Keratinocyte (primary cell): ENCODE measurements at regions not wholly inside any gene's neighbourhood (a gene's known extent, or its start where the extent isn't known, plus 50 kb on each side); places are given as distances from the start of the nearest gene placed in this dataset.

Experiments
- DNase-seq: peaks from one replicate; pipeline ENCODE4 v3.0.0-alpha.2; 2011; ENCODE audit warnings: low read depth, missing footprints, low spot score
- FAIRE-seq: peaks from 2 replicates; lab custom pipeline; 2011; peaks lifted over from hg19 to GRCh38; lab: Jason Lieb, UNC
- H2AFZ ChIP-seq: 2 replicates; pipeline ENCODE4 v1.6.0; 2012; ENCODE audit warnings: low read length, control low read depth, inconsistent platforms; ENCODE audit not compliant: control insufficient read depth
- H3K27ac ChIP-seq: 2 replicates; pipeline ENCODE4 v1.5.1; 2011; ENCODE audit warnings: low read length; ENCODE audit not compliant: control insufficient read depth, insufficient read depth
- H3K27me3 ChIP-seq: 3 replicates; pipeline ENCODE4 v1.6.0; 2011; ENCODE audit warnings: low read length; ENCODE audit not compliant: control insufficient read depth, insufficient read depth; ENCODE audit errors: extremely low read depth
- H3K36me3 ChIP-seq, 2 experiments: 2 replicates in 1 of 2; 3 replicates in 1 of 2; pipeline ENCODE4 v1.5.1; 2011; ENCODE audit warnings: low read length in 2 of 2, mild to moderate bottlenecking in 1 of 2; ENCODE audit not compliant: control insufficient read depth in 2 of 2, insufficient read depth in 2 of 2; ENCODE audit errors: extremely low read depth in 1 of 2
- H3K4me1 ChIP-seq: 3 replicates; pipeline ENCODE4 v1.5.1; 2011; ENCODE audit warnings: low read length; ENCODE audit not compliant: control insufficient read depth, insufficient read depth; ENCODE audit errors: extremely low read depth
- H3K4me2 ChIP-seq: 3 replicates; pipeline ENCODE4 v1.6.0; 2011; ENCODE audit warnings: low read depth, low read length; ENCODE audit not compliant: control insufficient read depth, insufficient read depth; ENCODE audit errors: extremely low read depth
- H3K4me3 ChIP-seq, 3 experiments: fragments of 200-600 bp in 1 of 3; sonication (generic) in 1 of 3; 2 replicates in 2 of 3; 3 replicates in 1 of 3; pipeline ENCODE4 v1.5.1; 2011 to 2016; ENCODE audit warnings: low read length in 3 of 3, mild to moderate bottlenecking in 3 of 3, control low read depth in 2 of 3, inconsistent platforms in 1 of 3, low read depth in 1 of 3, mixed read lengths in 1 of 3, mixed run types in 1 of 3, moderate library complexity in 1 of 3; ENCODE audit not compliant: control insufficient read depth in 2 of 3, insufficient read depth in 2 of 3; ENCODE audit errors: extremely low read depth in 1 of 3
- H3K79me2 ChIP-seq: 2 replicates; pipeline ENCODE4 v1.6.0; 2012; ENCODE audit warnings: low read length; ENCODE audit not compliant: control insufficient read depth, insufficient read depth
- H3K9ac ChIP-seq: 3 replicates; pipeline ENCODE4 v1.6.0; 2011; ENCODE audit warnings: low read length; ENCODE audit not compliant: control insufficient read depth, insufficient read depth; ENCODE audit errors: extremely low read depth
- H3K9me1 ChIP-seq: 3 replicates; pipeline ENCODE4 v1.6.0; 2011; ENCODE audit warnings: low read length; ENCODE audit not compliant: control insufficient read depth, insufficient read depth; ENCODE audit errors: extremely low read depth
- H3K9me3 ChIP-seq: 2 replicates; pipeline ENCODE4 v1.5.1; 2012; ENCODE audit warnings: low read depth, low read length; ENCODE audit not compliant: control insufficient read depth
- H4K20me1 ChIP-seq: 3 replicates; pipeline ENCODE4 v1.6.0; 2011; ENCODE audit warnings: low read length; ENCODE audit not compliant: control insufficient read depth, insufficient read depth; ENCODE audit errors: extremely low read depth
- CTCF ChIP-seq, 3 experiments: IDR thresholded peaks in 1 of 3; conservative IDR thresholded peaks in 1 of 3; optimal IDR thresholded peaks in 1 of 3; 2 replicates in 2 of 3; 3 replicates in 1 of 3; pipeline versions ENCODE3 to v1.5.1; 2011; ENCODE audit warnings: low read length in 3 of 3, mild to moderate bottlenecking in 3 of 3, moderate library complexity in 2 of 3, control low read depth in 1 of 3, inconsistent platforms in 1 of 3; ENCODE audit not compliant: insufficient read depth in 2 of 3; ENCODE audit errors: extremely low read depth in 1 of 3
- EZH2 ChIP-seq: IDR thresholded peaks from one replicate; pipeline ENCODE4 v1.6.1; 2012; ENCODE audit warnings: inconsistent platforms, mild to moderate bottlenecking, low read length, moderate library complexity
- dilution Hi-C: fragments of 300-500 bp; cut with MboI; formaldehyde crosslinking; loops from one replicate; pipeline ENCODE4 v1.7.0; 2020; ENCODE audit warnings: low sequenced_read_pairs; ENCODE audit not compliant: extremely low pct_ligation_motif_present

GRCh38 chr5:99239826-99240360 lies 311.1 kb upstream of the CHD1 start:
- FAIRE-seq (no peak), DNase-seq (no peak)
- TF ChIP-seq EZH2 = no peak
- TF ChIP-seq CTCF (optimal IDR thresholded peaks at IDR 0.05 in 1 of 3, IDR thresholded peaks at IDR 0.05 in 1 of 3, conservative IDR thresholded peaks at IDR 0.05 in 1 of 3; ENCODE audit: extremely low read depth in 1 of 3, insufficient read depth in 2 of 3, low read length in 3 of 3) = no peak

GRCh38 chr5:99191206-99191745 lies 262.5 kb upstream of the CHD1 start:
- dilution Hi-C loops = no loop called here
- H3K36me3 ChIP-seq = no peaks in the 10 kb centered on the region
- no peaks in the 10 kb centered on the region for H3K9me1 ChIP-seq
- no peak overlapping the region for H2AFZ ChIP-seq
- H3K4me3 ChIP-seq = no peak overlapping the region
- no peaks in the 10 kb centered on the region for H3K4me1 ChIP-seq
- no peak overlapping the region for H3K9ac ChIP-seq
- TF ChIP-seq CTCF (optimal IDR thresholded peaks at IDR 0.05 in 1 of 3, IDR thresholded peaks at IDR 0.05 in 1 of 3, conservative IDR thresholded peaks at IDR 0.05 in 1 of 3; ENCODE audit: extremely low read depth in 1 of 3, insufficient read depth in 2 of 3, low read length in 3 of 3) = no peak
- no peak for TF ChIP-seq EZH2
- H3K27me3 ChIP-seq = no peaks in the 10 kb centered on the region
- no peaks in the 10 kb centered on the region for H4K20me1 ChIP-seq
- no peaks in the 10 kb centered on the region for H3K79me2 ChIP-seq
- no peaks in the 10 kb centered on the region for H3K9me3 ChIP-seq
- no peak for FAIRE-seq
- no peak overlapping the region for H3K4me2 ChIP-seq
- no peak for DNase-seq
- H3K27ac ChIP-seq = no peak overlapping the region

More at GRCh38 chr5:99239826-99240360, 311.1 kb upstream of the CHD1 start:
- dilution Hi-C loops = no loop called here
- Histone ChIP-seq H3K4me1 (no peaks in the 10 kb centered on the region), H3K27ac (no peak overlapping the region), H3K79me2 (no peaks in the 10 kb centered on the region), H4K20me1 (no peaks in the 10 kb centered on the region), H2AFZ (no peak overlapping the region), H3K4me2 (no peak overlapping the region), H3K4me3 (no peak overlapping the region), H3K9ac (no peak overlapping the region), H3K27me3 (no peaks in the 10 kb centered on the region), H3K9me1 (no peaks in the 10 kb centered on the region), H3K36me3 (no peaks in the 10 kb centered on the region), H3K9me3 (no peaks in the 10 kb centered on the region)
